CD4-positive, alpha-beta T cell treated with Interleukin-6 at 100 ng/mL for 8 hours (primary cell): ENCODE measurements at regions not wholly inside any gene's neighbourhood (a gene's known extent, or its start where the extent isn't known, plus 50 kb on each side); places are given as distances from the start of the nearest gene placed in this dataset.

Experiments
- DNase-seq: peaks from one replicate; pipeline ENCODE4 v3.0.0-alpha.2; 2020; ENCODE audit warnings: mixed read lengths, low spot score

DNA sequence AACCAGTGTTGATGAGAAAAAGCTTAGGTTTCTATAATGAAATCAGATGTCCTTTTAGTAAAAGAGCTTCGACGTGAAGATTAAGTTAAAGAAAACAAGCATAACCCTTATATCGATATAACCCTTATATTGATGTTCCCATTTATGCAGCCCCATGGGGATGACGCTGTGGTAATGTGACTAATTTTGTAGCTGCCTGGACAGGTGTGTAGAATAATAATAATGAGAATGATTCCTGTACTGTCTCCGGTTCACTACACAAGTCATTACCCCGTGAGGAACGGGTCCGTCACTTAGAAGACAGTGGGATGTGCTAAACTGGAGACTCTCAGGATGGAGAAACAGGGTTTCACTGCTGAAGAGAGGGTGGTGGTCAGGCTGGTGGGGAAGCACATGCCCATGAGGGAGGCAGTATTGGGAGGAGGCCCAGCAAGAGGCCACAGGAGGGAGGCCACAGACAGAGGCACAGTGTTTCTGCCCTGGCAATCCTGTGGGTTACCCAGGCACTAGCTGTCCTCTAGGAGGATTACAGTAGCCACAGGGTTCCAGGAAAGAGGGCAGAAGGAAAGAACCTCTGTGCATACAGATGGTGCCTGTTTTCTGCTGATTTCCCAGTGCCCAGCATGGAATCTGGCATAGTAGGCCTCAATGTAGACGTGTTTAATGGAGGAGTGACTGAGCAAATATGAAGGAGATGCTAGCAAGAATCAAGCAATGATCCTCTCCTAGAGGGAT, 191.1 kb upstream of the TSC22D2 start:
- DNase-seq: no peak

DNA sequence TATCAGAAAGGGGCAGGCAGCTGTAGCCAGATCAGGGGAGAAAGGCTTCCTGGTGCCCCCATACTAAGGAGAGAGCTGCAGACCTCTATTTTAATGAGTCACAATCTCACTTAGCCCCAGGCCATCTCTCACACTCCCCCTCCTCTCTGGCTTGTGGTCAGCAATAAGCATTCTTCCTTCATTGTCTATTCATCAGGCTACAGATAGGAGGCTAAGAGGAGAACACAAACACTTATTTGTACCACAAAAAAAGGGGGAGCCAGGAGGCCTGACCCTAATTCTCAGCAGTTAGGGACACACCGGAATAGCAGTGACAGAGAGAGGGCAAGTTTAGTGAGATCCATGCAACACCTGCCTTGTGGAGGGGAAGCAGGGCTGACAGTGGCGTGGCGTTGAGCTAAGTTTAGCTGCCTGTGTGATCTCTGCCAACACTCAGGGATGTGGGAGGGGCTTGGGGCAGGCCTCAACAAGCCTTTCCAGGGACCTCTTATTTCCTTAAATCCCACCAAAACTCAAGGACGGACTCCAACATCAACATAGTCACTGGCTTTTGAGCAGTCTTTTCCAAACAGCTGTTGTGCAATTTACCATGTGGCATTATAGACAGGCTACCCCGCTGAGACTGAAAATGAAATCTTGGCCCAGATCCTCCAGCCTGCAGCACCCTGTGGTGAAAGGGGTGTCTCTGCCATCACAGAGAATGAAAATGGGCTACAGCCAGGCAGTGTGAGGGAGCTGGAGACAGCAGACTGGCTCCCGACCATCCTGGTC, 191.9 kb upstream of the TSC22D2 start:
- no peak for DNase-seq

DNA sequence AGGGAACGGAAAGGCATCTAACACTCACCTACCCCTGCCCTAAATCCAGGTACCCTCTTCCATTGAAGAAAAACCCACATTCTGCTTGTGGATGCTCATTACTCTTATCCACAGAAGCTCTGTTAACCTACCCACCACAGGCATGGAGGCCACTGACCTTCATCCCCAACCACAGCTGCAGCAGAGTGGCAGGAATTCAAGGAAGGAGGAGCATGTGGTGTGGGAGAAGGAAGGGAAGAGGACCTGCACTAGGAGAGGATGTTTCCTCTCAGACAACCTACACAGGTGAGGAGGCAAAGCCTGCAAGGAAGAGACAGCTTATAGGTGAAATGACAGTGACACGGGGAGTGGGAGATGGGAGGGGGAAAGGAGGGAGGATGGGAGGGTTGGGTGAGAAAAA, 192.5 kb upstream of the TSC22D2 start:
- no peak for DNase-seq

DNA sequence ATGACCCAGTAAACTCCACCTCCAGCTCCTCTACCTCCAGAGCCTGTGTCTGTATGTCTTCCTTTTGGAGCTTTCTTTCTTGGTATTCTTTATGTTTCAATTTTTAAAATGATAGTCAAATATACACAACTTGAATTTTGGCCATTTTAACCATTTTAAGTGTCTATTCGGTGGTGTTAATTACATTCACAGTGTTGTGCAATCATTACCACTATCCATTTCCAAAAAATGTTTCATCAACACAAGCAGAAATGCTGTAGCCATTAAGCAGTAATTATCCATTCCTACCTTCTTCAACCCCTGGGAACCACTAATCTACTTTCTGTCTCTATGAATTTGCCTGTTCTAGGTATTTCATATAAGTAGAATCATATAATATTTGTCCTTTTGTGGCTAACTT, 194.5 kb upstream of the TSC22D2 start:
- DNase-seq: no peak

GRCh38 chr3:150210461-150211110, 197.5 kb upstream of the TSC22D2 start:
- DNase-seq: no peak

DNA sequence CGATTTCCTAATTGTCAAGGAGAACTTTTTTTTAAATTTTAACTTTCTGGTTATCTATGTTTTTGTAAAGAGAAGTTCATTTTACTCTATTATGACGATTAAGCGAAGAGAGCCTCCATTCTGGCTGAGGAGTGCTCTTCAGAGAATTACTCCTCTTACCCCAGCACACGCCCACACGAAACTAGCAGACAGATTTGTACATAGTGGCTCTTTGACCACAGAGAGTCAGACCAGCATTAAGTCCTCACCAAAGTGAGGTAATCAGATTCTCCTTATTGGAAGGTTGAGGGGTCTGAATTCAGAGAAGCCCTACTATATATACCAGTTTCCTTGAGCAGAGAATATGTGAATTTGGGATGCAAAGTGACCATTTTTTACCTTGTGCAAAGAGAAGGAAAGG, 204.8 kb upstream of the TSC22D2 start:
- DNase-seq: no peak

DNA sequence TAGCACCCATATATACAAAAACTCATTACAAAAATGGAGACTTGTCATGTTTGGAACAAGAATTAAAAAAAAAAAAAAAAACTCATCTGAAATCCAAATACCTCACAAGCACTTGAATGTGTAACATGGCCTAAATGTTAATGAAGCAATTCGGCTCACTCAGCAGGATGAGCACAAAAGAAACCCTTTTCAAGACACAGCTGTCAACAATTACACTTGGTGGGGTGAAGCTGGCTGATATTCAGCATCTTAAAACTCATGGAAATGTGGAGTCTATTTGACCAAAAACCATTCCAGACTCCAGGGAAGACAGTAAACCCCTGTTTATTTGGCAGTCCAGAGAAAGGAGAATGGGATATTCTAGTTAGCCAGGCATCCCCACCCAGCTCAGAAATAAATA, 205.4 kb upstream of the TSC22D2 start:
- no peak for DNase-seq

- no peak for DNase-seq
Measured at GRCh38 chr3:150194957-150195356, 213.1 kb upstream of the TSC22D2 start.

DNA sequence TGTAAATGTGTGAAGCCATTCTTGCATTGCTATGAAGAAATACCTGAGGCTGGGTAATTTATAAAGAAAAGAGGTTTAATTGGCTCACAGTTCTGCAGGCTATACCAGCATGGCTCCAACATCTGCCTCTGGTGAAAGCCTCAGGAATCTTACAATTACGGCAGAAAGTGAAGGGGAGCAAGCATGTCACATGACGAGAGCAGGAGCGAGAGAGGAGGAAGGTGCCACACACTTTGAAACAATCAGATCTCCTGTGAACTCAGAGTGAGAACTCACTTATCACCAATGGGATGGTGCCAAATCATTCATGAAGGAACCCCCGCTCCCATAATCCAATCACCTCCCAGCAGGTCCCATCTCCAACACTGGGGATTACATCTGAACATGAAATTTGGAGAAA, 213.6 kb upstream of the TSC22D2 start:
- DNase-seq: no peak

DNA sequence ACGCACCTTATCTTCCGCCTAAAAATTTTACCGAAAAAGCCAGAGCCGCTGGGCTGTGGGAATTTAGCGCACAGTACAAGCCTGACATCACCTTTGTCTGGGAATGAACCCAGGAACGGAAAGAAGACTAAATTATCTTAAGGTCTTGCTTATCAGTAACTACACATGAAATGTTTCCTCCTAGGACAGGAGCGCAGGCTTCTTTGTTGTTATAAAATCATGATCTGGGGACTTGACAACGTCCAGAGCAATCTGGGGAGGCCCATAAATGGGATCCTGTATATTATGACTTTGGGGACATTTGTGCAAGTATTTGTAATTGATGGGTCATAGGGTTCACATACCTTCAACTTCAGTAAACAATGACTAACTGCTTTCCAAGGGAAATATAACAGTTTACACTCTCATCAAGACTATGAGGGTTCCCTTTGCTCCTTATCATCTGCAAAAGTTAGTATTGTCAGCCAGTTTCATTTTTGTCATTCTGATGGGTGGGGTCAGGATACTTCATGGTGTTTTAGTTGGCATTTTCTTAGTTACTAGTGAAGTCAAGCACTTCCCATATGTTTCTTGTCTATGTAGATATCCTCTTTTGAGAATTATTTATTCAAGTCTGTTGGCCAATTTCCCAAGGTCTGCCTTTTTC, 213.9 kb upstream of the PFN2 start:
- no peak for DNase-seq

GRCh38 chr3:150183678-150184425, 213.2 kb upstream of the PFN2 start:
- peak; percentile 44 for DNase-seq

DNA sequence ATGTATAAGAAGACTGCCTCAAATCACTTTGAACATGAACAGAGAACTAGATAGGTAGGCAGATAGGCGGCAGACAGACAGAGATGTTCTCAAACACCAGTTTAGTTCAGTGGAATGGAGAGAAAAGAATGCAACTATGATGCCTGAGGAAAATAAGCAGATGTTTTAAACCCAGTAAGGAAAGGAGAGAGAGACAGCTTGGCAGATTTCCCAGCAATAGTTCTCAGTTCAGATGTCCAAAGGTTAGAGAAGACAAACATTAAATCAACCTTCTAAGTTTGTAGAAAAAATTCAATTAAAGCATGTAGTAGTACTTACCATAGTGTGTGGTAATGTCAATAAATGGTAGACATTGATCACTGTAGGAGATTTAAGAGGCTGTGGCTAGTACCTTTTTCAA, 209.6 kb upstream of the PFN2 start:
- DNase-seq: no peak

DNA sequence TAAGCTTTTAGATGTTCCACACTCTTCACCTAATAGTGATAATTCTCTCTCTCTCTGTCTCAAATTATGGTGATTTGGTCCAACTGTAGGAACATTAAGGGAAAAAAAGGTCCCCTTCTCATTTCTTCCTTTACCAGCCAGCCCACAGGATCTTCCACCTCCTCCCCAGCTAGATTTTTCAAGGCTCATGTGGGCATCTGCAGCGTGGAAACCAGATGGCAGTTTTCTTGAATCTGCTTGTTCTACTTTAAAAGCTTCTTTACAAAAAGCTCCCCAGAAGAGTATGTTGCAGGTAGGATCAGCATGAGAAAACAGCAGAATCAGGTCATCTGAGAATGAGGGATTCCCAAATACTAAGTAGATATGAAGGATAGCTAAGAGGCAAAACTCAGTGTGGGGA, 208.6 kb upstream of the PFN2 start:
- no peak for DNase-seq

DNA sequence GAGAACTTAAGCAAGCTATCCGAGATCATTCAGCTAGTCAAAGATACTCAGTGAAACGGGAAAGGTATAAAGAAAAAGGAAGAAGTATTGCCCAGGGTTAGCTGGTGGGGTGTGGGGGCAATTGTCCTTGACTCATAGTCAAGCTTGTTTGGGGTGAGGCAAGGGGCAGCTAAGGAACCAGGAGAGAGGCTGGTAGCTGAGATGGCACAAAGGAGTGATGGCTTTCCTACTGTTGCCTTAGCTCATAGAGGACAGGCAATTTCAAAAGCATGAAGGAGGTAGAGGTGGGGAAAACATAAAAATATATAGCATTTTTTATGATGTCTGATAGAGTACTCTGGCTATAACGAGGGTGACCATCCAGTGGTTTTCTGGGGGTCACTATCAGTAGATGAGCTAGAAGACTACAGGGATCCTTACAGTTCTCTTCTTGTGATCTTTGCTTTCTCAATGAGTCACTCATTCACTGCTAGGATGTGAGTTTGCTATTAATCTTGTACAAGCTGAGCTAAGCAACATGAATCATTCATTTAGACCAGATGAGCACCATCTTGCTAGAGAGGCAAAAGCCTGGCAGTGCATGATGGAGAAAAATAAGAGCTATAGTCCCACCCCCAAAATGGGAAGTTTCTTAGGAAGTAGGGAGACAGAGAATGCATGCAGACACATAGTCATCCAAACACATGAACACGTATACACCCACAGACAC, 207.1 kb upstream of the PFN2 start:
- no peak for DNase-seq

DNA sequence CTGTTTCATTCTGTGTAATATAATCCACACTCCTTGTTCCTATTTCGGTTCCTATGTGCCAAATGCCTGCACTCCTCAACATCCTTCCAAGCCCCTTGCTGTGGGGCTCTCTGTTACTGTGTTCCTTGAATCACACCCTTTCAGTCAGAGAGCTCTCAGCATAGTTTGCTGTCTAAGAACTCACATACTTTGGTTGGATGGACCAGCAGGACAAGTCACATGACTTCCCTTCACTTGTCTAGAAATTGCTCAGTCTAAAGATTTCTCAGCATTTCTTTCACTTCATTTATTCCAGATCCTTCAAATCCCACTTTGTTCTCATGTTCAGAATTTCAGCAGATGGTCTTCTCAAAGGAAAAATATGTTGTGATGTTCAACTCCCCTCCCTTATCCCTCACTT, 203.5 kb upstream of the PFN2 start:
- no peak for DNase-seq

- DNase-seq: no peak
Measured at GRCh38 chr3:150172356-150172755, 201.7 kb upstream of the PFN2 start.

- no peak for DNase-seq
Measured at GRCh38 chr3:150170852-150171520, 200.3 kb upstream of the PFN2 start.

DNA sequence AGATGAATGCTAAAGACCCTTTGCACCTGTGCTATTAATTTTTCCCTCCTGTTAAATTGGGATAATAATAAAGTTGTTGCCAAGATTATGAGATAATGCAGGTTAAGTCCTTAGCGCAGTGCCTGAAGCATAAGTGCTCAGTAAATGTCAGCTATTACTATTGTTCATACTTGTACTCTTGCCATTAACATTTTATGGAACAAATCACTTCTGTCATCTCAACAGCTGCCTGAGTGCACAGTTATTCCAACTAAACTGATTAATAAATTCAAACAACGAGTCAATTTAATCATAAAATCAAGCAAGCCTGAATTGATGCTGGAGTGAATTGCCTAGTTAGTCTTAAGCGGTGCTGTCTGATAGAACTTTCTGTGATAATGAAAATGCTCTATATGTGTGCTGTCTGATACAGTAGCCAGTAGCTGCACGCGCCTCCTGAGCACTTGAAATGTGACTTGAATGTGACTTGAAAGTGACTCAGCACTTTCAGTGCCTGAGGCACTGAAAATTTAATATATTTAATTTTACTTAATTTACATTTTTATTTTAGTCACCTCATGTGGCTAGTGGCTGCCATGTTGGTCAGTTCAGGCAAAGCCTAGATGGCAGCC, 198.7 kb upstream of the PFN2 start:
- DNase-seq: no peak

DNA sequence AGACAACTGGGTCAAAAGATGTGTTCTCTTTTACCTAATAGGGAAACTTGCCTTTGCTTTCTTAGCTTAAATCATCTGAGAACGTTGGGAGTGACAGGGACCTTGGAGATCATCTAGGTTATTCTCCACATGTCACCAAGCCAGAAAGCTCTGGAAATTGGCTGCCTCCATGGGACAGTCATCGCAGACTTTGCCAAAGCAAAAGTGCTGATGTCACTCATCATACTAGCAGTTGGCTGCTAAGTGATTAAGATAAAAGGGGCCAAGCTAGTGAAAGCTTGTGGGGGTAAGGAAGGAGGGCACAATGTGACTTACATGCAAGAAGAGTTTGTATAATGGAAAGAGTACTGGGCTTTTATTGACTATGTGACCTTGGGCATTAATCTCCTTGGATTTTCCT, 198.0 kb upstream of the PFN2 start:
- DNase-seq: no peak

- DNase-seq: no peak
Measured at GRCh38 chr3:150165396-150166094, 194.8 kb upstream of the PFN2 start.
